C4-2B (cell line): ENCODE measurements at regions not wholly inside any gene's neighbourhood (a gene's known extent, or its start where the extent isn't known, plus 50 kb on each side); places are given as distances from the start of the nearest gene placed in this dataset.

Experiments used
- ZFX ChIP-seq: fragments of 450-650 bp; IDR thresholded peaks from 2 replicates; pipeline ENCODE4 v1.6.1; 2017
- TF ChIP-seq, protein P1 (sequence below): fragments of 450-650 bp; conservative IDR thresholded peaks from 2 replicates; pipeline ENCODE4 v1.5.1; 2017; ENCODE audit warnings: mild to moderate bottlenecking

DNA sequence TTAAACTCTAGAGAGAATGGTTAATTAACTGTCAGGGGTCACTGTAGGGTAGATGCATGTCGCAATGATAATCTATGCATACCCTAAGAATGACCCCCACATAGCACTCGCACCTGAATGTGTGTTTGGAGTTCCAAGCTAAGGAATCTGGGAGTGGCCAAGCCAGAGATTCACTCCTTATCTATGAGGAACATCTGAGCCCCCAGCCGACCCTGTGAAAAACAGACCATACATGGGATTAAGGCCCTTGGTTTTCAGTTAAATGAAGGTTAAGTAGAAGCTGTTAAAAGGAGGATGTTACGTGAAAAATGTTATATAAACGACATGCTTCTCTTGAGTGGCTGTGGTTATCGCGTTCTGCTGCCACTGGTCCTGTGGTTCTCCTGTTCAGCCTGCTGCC lies 147.2 kb downstream of the RELL1 start:
- TF ChIP-seq, protein P1, sequence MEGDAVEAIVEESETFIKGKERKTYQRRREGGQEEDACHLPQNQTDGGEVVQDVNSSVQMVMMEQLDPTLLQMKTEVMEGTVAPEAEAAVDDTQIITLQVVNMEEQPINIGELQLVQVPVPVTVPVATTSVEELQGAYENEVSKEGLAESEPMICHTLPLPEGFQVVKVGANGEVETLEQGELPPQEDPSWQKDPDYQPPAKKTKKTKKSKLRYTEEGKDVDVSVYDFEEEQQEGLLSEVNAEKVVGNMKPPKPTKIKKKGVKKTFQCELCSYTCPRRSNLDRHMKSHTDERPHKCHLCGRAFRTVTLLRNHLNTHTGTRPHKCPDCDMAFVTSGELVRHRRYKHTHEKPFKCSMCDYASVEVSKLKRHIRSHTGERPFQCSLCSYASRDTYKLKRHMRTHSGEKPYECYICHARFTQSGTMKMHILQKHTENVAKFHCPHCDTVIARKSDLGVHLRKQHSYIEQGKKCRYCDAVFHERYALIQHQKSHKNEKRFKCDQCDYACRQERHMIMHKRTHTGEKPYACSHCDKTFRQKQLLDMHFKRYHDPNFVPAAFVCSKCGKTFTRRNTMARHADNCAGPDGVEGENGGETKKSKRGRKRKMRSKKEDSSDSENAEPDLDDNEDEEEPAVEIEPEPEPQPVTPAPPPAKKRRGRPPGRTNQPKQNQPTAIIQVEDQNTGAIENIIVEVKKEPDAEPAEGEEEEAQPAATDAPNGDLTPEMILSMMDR, result no peak
- TF ChIP-seq ZFX, result no peak
